ENCODE measurements at regions not wholly inside any gene's neighbourhood (a gene's known extent, or its start where the extent isn't known, plus 50 kb on each side); places are given as distances from the start of the nearest gene placed in this dataset.
"Not testable (repeated sequence)": the region's sequence is repeated elsewhere in the genome, so short reads cannot be mapped to it uniquely, and the experiment has no call there.

GRCh38 chr4:27973700-27974099 is 1113.1 kb downstream of the STIM2 start:
- Histone ChIP-seq H3K27me3 (no peaks in the 10 kb centered on the region), H3K4me3 (no peak overlapping the region), H3K9me3 (no peaks in the 10 kb centered on the region), H3K4me1 (no peaks in the 10 kb centered on the region), H3K36me3 (replicated peaks in 1 of 2; ENCODE audit: insufficient read depth in 1 of 2, low read depth in 2 of 2) (no peaks in the 10 kb centered on the region), H3K27ac (no peak overlapping the region)
- no peak for DNase-seq
- WGBS, 2 donors = 26 to 41% methylated on average over 1 of the region's 1 CpG
- ATAC-seq = no peak
- intact Hi-C loops (cut with DNase I) = no loop called here
- TF ChIP-seq CTCF (IDR thresholded peaks at IDR 0.05) = no peak
- no peak for TF ChIP-seq POLR2A (IDR thresholded peaks at IDR 0.05)

GRCh38 chr4:27974339-27974738 is 1113.7 kb downstream of the STIM2 start:
- ATAC-seq (no peak), DNase-seq (no peak)
- Histone ChIP-seq H3K9me3 (no peaks in the 10 kb centered on the region), H3K27me3 (no peaks in the 10 kb centered on the region), H3K4me3 (no peak overlapping the region), H3K4me1 (no peaks in the 10 kb centered on the region), H3K36me3 (replicated peaks in 1 of 2; ENCODE audit: insufficient read depth in 1 of 2, low read depth in 2 of 2) (no peaks in the 10 kb centered on the region), H3K27ac (no peak overlapping the region)
- TF ChIP-seq POLR2A (IDR thresholded peaks at IDR 0.05) = no peak
- no peak for TF ChIP-seq CTCF (IDR thresholded peaks at IDR 0.05)
- 42 to 43% methylated on average over 2 of the region's 2 CpGs for WGBS, 2 donors
- intact Hi-C loops (cut with DNase I) = no loop called here

GRCh38 chr4:27974881-27975280 is 1114.2 kb downstream of the STIM2 start:
- not testable (repeated sequence) for H3K27ac ChIP-seq

GRCh38 chr4:27978427-27979109 is 1117.9 kb downstream of the STIM2 start:
- H3K4me3 ChIP-seq; H3K27me3 ChIP-seq; intact Hi-C loops (cut with DNase I); H3K9me3 ChIP-seq; H3K4me1 ChIP-seq; H3K36me3 ChIP-seq (replicated peaks in 1 of 2; ENCODE audit: insufficient read depth in 1 of 2, low read depth in 2 of 2); H3K27ac ChIP-seq; DNase-seq; ATAC-seq: not testable (repeated sequence)
- 61 to 82% methylated on average over 2 to 12 of the region's 22 CpGs for WGBS, 2 donors

More at GRCh38 chr4:27974881-27975280, 1114.2 kb downstream of the STIM2 start:
- H3K9me3 ChIP-seq; DNase-seq; intact Hi-C loops (cut with DNase I); H3K4me1 ChIP-seq; H3K4me3 ChIP-seq; H3K36me3 ChIP-seq (replicated peaks in 1 of 2; ENCODE audit: insufficient read depth in 1 of 2, low read depth in 2 of 2); ATAC-seq; H3K27me3 ChIP-seq: not testable (repeated sequence)
- whole genome bisulfite sequencing, 2 donors = 47 to 54% methylated on average over 3 of the region's 3 CpGs

GRCh38 chr4:27985522-27985921 is 1124.9 kb downstream of the STIM2 start:
- Histone ChIP-seq H3K9me3 (no peaks in the 10 kb centered on the region), H3K27me3 (no peaks in the 10 kb centered on the region), H3K4me1 (no peaks in the 10 kb centered on the region), H3K4me3 (no peak overlapping the region), H3K36me3 (replicated peaks in 1 of 2; ENCODE audit: insufficient read depth in 1 of 2, low read depth in 2 of 2) (no peaks in the 10 kb centered on the region), H3K27ac (no peak overlapping the region)
- WGBS, 2 donors = 56 to 61% methylated on average over 4 of the region's 4 CpGs
- TF ChIP-seq POLR2A (IDR thresholded peaks at IDR 0.05) (no peak), CTCF (IDR thresholded peaks at IDR 0.05) (no peak)
- no peak for DNase-seq
- intact Hi-C loops (cut with DNase I) = no loop called here
- ATAC-seq = no peak

GRCh38 chr4:27986476-27986875 is 1125.8 kb downstream of the STIM2 start:
- no peak for ATAC-seq
- no peaks in the 10 kb centered on the region for H3K36me3 ChIP-seq (replicated peaks in 1 of 2; ENCODE audit: insufficient read depth in 1 of 2, low read depth in 2 of 2)
- intact Hi-C loops (cut with DNase I) = no loop called here

More at GRCh38 chr4:27986476-27986875, 1125.8 kb downstream of the STIM2 start:
- H3K4me1 ChIP-seq = no peaks in the 10 kb centered on the region
- DNase-seq = no peak
- no peak for TF ChIP-seq POLR2A (IDR thresholded peaks at IDR 0.05)
- TF ChIP-seq CTCF (IDR thresholded peaks at IDR 0.05) = no peak
- WGBS, 2 donors = 76 to 88% methylated on average over 1 of the region's 1 CpG
- no peaks in the 10 kb centered on the region for H3K27me3 ChIP-seq
- H3K9me3 ChIP-seq = no peaks in the 10 kb centered on the region
- no peak overlapping the region for H3K27ac ChIP-seq
- no peak overlapping the region for H3K4me3 ChIP-seq

Measured in body of pancreas (tissue), 4 donors.